WERI-Rb-1 (cell line): ENCODE measurements at regions not wholly inside any gene's neighbourhood (a gene's known extent, or its start where the extent isn't known, plus 50 kb on each side); places are given as distances from the start of the nearest gene placed in this dataset.

Experiments used
- DNase-seq: peaks from one replicate; pipeline ENCODE4 v3.0.0-alpha.2; 2020
- H3K27ac ChIP-seq: fragments of 250-450 bp; sonication (Bioruptor Pico); 2 replicates; pipeline ENCODE4 v1.5.1; 2020; ENCODE audit warnings: mild to moderate bottlenecking, moderate library complexity
- H3K27me3 ChIP-seq: fragments of 250-450 bp; sonication (Bioruptor Pico); 2 replicates; pipeline ENCODE4 v1.5.1; 2021; ENCODE audit warnings: mild to moderate bottlenecking, low read depth, moderate library complexity; ENCODE audit not compliant: insufficient read depth, severe bottlenecking
- H3K36me3 ChIP-seq: fragments of 250-450 bp; sonication (Bioruptor Pico); 2 replicates; pipeline ENCODE4 v1.5.1; 2020; ENCODE audit warnings: mild to moderate bottlenecking, moderate library complexity
- H3K4me3 ChIP-seq: 2 replicates; pipeline ENCODE4 v1.5.1; 2011; ENCODE audit warnings: low read depth, mild to moderate bottlenecking, control low read depth, low read length
- H3K9me3 ChIP-seq: fragments of 250-450 bp; sonication (Bioruptor Pico); 2 replicates; pipeline ENCODE4 v1.5.1; 2021; ENCODE audit warnings: mild to moderate bottlenecking, moderate library complexity; ENCODE audit not compliant: severe bottlenecking
- CTCF ChIP-seq: IDR thresholded peaks from 2 replicates; pipeline ENCODE4 v1.5.1; 2011; ENCODE audit warnings: low read depth, mild to moderate bottlenecking, control low read depth, inconsistent platforms, low read length

GRCh38 chr11:92276773-92277172 lies 52.2 kb downstream of the FAT3 start:
- H3K27ac ChIP-seq, result no peak overlapping the region
- no peaks in the 10 kb centered on the region for H3K9me3 ChIP-seq

GRCh38 chr11:92277871-92278270 lies 53.3 kb downstream of the FAT3 start:
- Histone ChIP-seq H3K4me3 (no peak overlapping the region), H3K36me3 (no peaks in the 10 kb centered on the region), H3K9me3 (no peaks in the 10 kb centered on the region), H3K27ac (no peak overlapping the region), H3K27me3 (no peaks in the 10 kb centered on the region)
- DNase-seq, result no peak
- TF ChIP-seq CTCF, result no peak

More at GRCh38 chr11:92276773-92277172, 52.2 kb downstream of the FAT3 start:
- Histone ChIP-seq H3K4me3 (no peak overlapping the region), H3K36me3 (no peaks in the 10 kb centered on the region), H3K27me3 (no peaks in the 10 kb centered on the region)
- no peak for DNase-seq
- TF ChIP-seq CTCF, result no peak

GRCh38 chr11:92278791-92279433 lies 54.3 kb downstream of the FAT3 start:
- no peak for TF ChIP-seq CTCF
- Histone ChIP-seq H3K9me3 (no peaks in the 10 kb centered on the region), H3K4me3 (no peak overlapping the region), H3K36me3 (no peaks in the 10 kb centered on the region), H3K27me3 (no peaks in the 10 kb centered on the region), H3K27ac (no peak overlapping the region)
- DNase-seq, result no peak

- Histone ChIP-seq H3K27ac (no peak overlapping the region), H3K4me3 (no peak overlapping the region), H3K36me3 (no peaks in the 10 kb centered on the region), H3K27me3 (no peaks in the 10 kb centered on the region), H3K9me3 (no peaks in the 10 kb centered on the region)
- DNase-seq, result no peak
- TF ChIP-seq CTCF, result no peak
Measured at GRCh38 chr11:92284107-92284506, 59.5 kb downstream of the FAT3 start.

- Histone ChIP-seq H3K36me3 (no peaks in the 10 kb centered on the region), H3K9me3 (no peaks in the 10 kb centered on the region), H3K27me3 (no peaks in the 10 kb centered on the region), H3K27ac (no peak overlapping the region), H3K4me3 (no peak overlapping the region)
- no peak for TF ChIP-seq CTCF
- DNase-seq, result no peak
Measured at GRCh38 chr11:92284558-92284957, 59.9 kb downstream of the FAT3 start.

- no peak for DNase-seq
- H3K9me3 ChIP-seq, result no peaks in the 10 kb centered on the region
- H3K27ac ChIP-seq, result no peak overlapping the region
- H3K27me3 ChIP-seq, result no peaks in the 10 kb centered on the region
- TF ChIP-seq CTCF, result no peak
- no peaks in the 10 kb centered on the region for H3K36me3 ChIP-seq
- H3K4me3 ChIP-seq, result no peak overlapping the region
Measured at GRCh38 chr11:92285776-92286175, 61.2 kb downstream of the FAT3 start.
